ENCODE measurements at regions not wholly inside any gene's neighbourhood (a gene's known extent, or its start where the extent isn't known, plus 50 kb on each side); places are given as distances from the start of the nearest gene placed in this dataset.

DNA sequence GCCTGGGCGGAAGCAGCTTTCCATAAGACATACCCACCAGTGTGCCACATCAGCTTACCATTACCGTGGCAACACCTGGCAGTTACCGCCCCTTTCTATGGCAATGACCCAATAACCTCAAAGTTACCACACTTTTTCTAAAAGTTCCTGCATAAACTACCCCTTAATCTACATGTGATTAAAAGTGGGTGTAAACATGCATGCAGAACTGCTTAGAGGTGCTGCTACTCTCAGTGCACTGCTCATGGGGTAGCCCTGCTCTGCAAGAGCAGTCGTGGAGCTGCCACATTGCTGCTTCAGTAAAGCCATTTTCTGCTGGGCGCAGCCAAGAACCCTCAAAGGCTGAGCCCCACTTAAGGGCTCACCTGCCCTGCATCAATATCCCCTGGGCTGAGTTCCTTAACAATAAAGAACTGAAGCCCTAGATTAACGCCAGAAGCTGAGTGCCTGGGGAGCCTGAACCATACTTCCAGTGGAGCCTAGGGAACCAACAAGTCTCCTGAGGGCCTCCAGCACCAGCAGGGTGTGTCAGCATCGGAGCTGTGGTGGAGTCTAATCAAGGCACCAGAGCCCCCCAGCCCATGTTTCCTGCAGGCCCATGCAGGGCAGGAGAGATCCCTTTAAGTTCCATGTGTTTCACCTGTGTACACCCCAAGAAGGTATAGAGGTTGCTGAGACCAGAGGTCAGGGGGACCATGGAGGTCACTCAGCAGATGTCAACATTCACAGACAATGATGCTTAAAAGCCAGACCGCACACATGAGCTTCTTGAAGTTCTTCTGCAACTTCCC, 1198.1 kb downstream of the UQCRFS1 start:
- 88% methylated on average over 8 of the region's 8 CpGs for WGBS
- H3K4me3 ChIP-seq (ENCODE audit: low read length) = no peak overlapping the region

DNA sequence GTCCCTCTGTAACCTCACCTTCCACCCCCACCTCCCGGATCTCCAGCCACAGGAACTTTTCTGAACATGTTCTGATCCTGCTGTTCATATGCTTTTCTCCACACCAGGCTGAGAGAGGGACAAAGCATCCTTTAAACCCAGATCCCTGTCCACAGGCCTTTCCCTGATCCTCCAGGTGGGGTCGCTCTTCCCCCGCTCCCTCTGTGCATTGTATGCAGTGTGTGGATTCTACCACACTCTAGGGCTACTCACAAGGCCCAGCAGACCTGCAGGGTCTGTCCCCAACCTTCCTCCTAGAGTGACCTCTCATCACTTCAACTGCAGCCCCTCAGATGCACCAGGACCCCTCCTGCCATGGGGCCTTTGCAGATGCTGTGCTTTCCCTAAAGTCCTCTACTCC, 1200.6 kb downstream of the UQCRFS1 start:
- 92% methylated on average over 3 of the region's 3 CpGs for WGBS

More for the DNA sequence above, 1198.1 kb downstream of the UQCRFS1 start:
- no peaks in the 10 kb centered on the region for H3K4me1 ChIP-seq (ENCODE audit: insufficient read depth, low read length)
- H3K9me3 ChIP-seq (ENCODE audit: insufficient read depth, low read depth, low read length) = no peaks in the 10 kb centered on the region
- H3K27ac ChIP-seq (ENCODE audit: low read depth, low read length) = no peak overlapping the region
- H3K27me3 ChIP-seq (ENCODE audit: insufficient read depth, low read length) = no peaks in the 10 kb centered on the region
- H3K36me3 ChIP-seq (ENCODE audit: insufficient read depth, low read length) = no peaks in the 10 kb centered on the region
- H3K9ac ChIP-seq (ENCODE audit: low read depth, low read length) = no peak overlapping the region

GRCh38 chr19:28010656-28011055, 1202.3 kb downstream of the UQCRFS1 start:
- Histone ChIP-seq H3K4me3 (ENCODE audit: low read length) (no peak overlapping the region), H3K36me3 (ENCODE audit: insufficient read depth, low read length) (no peaks in the 10 kb centered on the region), H3K27me3 (ENCODE audit: insufficient read depth, low read length) (no peaks in the 10 kb centered on the region), H3K27ac (ENCODE audit: low read depth, low read length) (no peak overlapping the region), H3K4me1 (ENCODE audit: insufficient read depth, low read length) (no peaks in the 10 kb centered on the region), H3K9me3 (ENCODE audit: insufficient read depth, low read depth, low read length) (no peaks in the 10 kb centered on the region; the same call in 1 of the 2 replicates), H3K9ac (ENCODE audit: low read depth, low read length) (no peak overlapping the region)
- WGBS = 91% methylated on average over 3 of the region's 6 CpGs

More for the DNA sequence above, 1200.6 kb downstream of the UQCRFS1 start:
- H3K27me3 ChIP-seq (ENCODE audit: insufficient read depth, low read length) = no peaks in the 10 kb centered on the region
- H3K4me3 ChIP-seq (ENCODE audit: low read length) = no peak overlapping the region
- H3K9me3 ChIP-seq (ENCODE audit: insufficient read depth, low read depth, low read length) = no peaks in the 10 kb centered on the region; the same call in 1 of the 2 replicates
- H3K9ac ChIP-seq (ENCODE audit: low read depth, low read length) = no peak overlapping the region
- H3K27ac ChIP-seq (ENCODE audit: low read depth, low read length) = no peak overlapping the region
- no peaks in the 10 kb centered on the region for H3K36me3 ChIP-seq (ENCODE audit: insufficient read depth, low read length)
- H3K4me1 ChIP-seq (ENCODE audit: insufficient read depth, low read length) = no peaks in the 10 kb centered on the region

GRCh38 chr19:28009696-28010095, 1203.3 kb downstream of the UQCRFS1 start:
- H3K9me3 ChIP-seq (ENCODE audit: insufficient read depth, low read depth, low read length) = no peaks in the 10 kb centered on the region; the same call in 1 of the 2 replicates
- H3K36me3 ChIP-seq (ENCODE audit: insufficient read depth, low read length) = no peaks in the 10 kb centered on the region
- no peaks in the 10 kb centered on the region for H3K4me1 ChIP-seq (ENCODE audit: insufficient read depth, low read length)
- no peak overlapping the region for H3K9ac ChIP-seq (ENCODE audit: low read depth, low read length)
- H3K27ac ChIP-seq (ENCODE audit: low read depth, low read length) = no peak overlapping the region
- H3K4me3 ChIP-seq (ENCODE audit: low read length) = no peak overlapping the region
- no peaks in the 10 kb centered on the region for H3K27me3 ChIP-seq (ENCODE audit: insufficient read depth, low read length)
- WGBS = 84% methylated on average over 4 of the region's 4 CpGs

- Histone ChIP-seq H3K9me3 (ENCODE audit: insufficient read depth, low read depth, low read length) (no peaks in the 10 kb centered on the region; the same call in 1 of the 2 replicates), H3K4me3 (ENCODE audit: low read length) (no peak overlapping the region), H3K36me3 (ENCODE audit: insufficient read depth, low read length) (no peaks in the 10 kb centered on the region), H3K4me1 (ENCODE audit: insufficient read depth, low read length) (no peaks in the 10 kb centered on the region), H3K9ac (ENCODE audit: low read depth, low read length) (no peak overlapping the region), H3K27ac (ENCODE audit: low read depth, low read length) (no peak overlapping the region), H3K27me3 (ENCODE audit: insufficient read depth, low read length) (no peaks in the 10 kb centered on the region)
- 76% methylated on average over 2 of the region's 2 CpGs for WGBS
Observed at GRCh38 chr19:28008695-28009094, 1204.3 kb downstream of the UQCRFS1 start.

- Histone ChIP-seq H3K27me3 (ENCODE audit: insufficient read depth, low read length) (no peaks in the 10 kb centered on the region), H3K9me3 (ENCODE audit: insufficient read depth, low read depth, low read length) (no peaks in the 10 kb centered on the region; the same call in 1 of the 2 replicates), H3K4me1 (ENCODE audit: insufficient read depth, low read length) (no peaks in the 10 kb centered on the region), H3K9ac (ENCODE audit: low read depth, low read length) (no peak overlapping the region), H3K4me3 (ENCODE audit: low read length) (no peak overlapping the region), H3K36me3 (ENCODE audit: insufficient read depth, low read length) (no peaks in the 10 kb centered on the region), H3K27ac (ENCODE audit: low read depth, low read length) (no peak overlapping the region)
- WGBS = 100% methylated on average over 1 of the region's 1 CpG
Observed at GRCh38 chr19:28003543-28003942, 1209.4 kb downstream of the UQCRFS1 start.

- 95% methylated on average over 2 of the region's 2 CpGs for WGBS
- Histone ChIP-seq H3K4me1 (ENCODE audit: insufficient read depth, low read length) (peaks cover 3% of the 10 kb centered on the region; the same call in 1 of the 2 replicates), H3K27me3 (ENCODE audit: insufficient read depth, low read length) (no peaks in the 10 kb centered on the region), H3K9ac (ENCODE audit: low read depth, low read length) (no peak overlapping the region), H3K36me3 (ENCODE audit: insufficient read depth, low read length) (no peaks in the 10 kb centered on the region), H3K27ac (ENCODE audit: low read depth, low read length) (no peak overlapping the region), H3K9me3 (ENCODE audit: insufficient read depth, low read depth, low read length) (no peaks in the 10 kb centered on the region), H3K4me3 (ENCODE audit: low read length) (no peak overlapping the region)
Observed at GRCh38 chr19:27997069-27997468, 1215.9 kb downstream of the UQCRFS1 start.

DNA sequence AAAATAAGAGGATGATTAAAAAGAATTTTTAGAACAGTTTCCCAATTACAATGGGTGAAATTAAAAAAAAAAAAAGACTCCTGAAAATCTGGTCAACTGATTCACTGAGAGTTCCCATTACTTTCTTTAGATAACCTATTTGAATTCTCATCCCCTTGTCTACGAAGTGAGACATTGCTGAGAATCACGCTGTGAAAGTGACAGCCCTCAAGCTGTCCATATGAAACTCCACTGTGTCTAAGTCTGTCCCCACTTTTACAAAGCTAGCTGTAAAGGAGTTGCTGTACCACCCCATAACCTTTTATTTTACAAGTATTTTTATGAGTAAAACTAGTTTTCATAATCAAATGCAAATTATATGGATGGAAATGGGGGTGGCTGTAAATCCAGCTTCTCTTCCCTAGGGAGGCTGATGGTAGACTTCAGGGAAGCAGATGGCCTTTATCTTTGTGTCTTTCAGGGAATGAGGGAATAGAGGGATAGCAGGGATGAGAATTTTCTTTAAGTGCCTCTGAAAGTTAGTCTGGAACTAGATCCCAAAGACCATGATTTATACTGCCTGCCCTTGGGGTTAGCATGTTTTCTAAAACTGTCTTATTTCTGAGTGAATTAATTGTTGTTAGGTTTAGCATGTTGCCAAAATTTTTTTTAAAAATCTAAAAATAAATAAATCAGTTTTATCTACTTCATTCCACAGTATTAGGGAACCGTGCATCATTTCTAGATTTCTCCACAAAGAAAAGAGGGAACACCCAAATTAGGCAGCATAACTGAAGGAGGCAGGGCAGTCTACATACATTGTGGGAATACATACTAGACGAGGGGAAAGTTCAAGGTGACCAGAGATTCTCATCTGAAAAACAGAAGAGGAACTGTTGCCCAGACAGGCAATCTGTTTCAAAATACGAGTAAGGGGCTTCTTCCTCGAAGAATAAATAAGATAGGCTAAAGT, 1219.1 kb downstream of the UQCRFS1 start:
- Histone ChIP-seq H3K27me3 (ENCODE audit: insufficient read depth, low read length) (no peaks in the 10 kb centered on the region), H3K36me3 (ENCODE audit: insufficient read depth, low read length) (no peaks in the 10 kb centered on the region), H3K4me3 (ENCODE audit: low read length) (no peak overlapping the region), H3K27ac (ENCODE audit: low read depth, low read length) (no peak overlapping the region), H3K4me1 (ENCODE audit: insufficient read depth, low read length) (peaks cover 3% of the 10 kb centered on the region; the same call in 1 of the 2 replicates), H3K9me3 (ENCODE audit: insufficient read depth, low read depth, low read length) (no peaks in the 10 kb centered on the region), H3K9ac (ENCODE audit: low read depth, low read length) (no peak overlapping the region)
- WGBS = 90% methylated on average over 6 of the region's 6 CpGs

- Histone ChIP-seq H3K36me3 (ENCODE audit: insufficient read depth, low read length) (no peaks in the 10 kb centered on the region), H3K9me3 (ENCODE audit: insufficient read depth, low read depth, low read length) (no peaks in the 10 kb centered on the region), H3K27me3 (ENCODE audit: insufficient read depth, low read length) (no peaks in the 10 kb centered on the region), H3K4me1 (ENCODE audit: insufficient read depth, low read length) (no peaks in the 10 kb centered on the region), H3K27ac (ENCODE audit: low read depth, low read length) (no peak overlapping the region), H3K4me3 (ENCODE audit: low read length) (no peak overlapping the region), H3K9ac (ENCODE audit: low read depth, low read length) (no peak overlapping the region)
- no CpG with 5 or more reads among the region's 1 CpG for WGBS
Observed at GRCh38 chr19:27986299-27986698, 1226.7 kb downstream of the UQCRFS1 start.

- peaks cover 20% of the 10 kb centered on the region for H3K4me1 ChIP-seq (ENCODE audit: insufficient read depth, low read length)
- no peaks in the 10 kb centered on the region for H3K27me3 ChIP-seq (ENCODE audit: insufficient read depth, low read length)
- WGBS = 98% methylated on average over 5 of the region's 5 CpGs
- no peak overlapping the region for H3K9ac ChIP-seq (ENCODE audit: low read depth, low read length)
- no peaks in the 10 kb centered on the region for H3K36me3 ChIP-seq (ENCODE audit: insufficient read depth, low read length)
- no peaks in the 10 kb centered on the region for H3K9me3 ChIP-seq (ENCODE audit: insufficient read depth, low read depth, low read length)
- H3K4me3 ChIP-seq (ENCODE audit: low read length) = no peak overlapping the region
- H3K27ac ChIP-seq (ENCODE audit: low read depth, low read length) = no peak overlapping the region
Observed at GRCh38 chr19:27975419-27976005, 1237.4 kb downstream of the UQCRFS1 start.

GRCh38 chr19:27974082-27974513, 1238.9 kb downstream of the UQCRFS1 start:
- no peak overlapping the region for H3K9ac ChIP-seq (ENCODE audit: low read depth, low read length)
- peaks cover 22% of the 10 kb centered on the region for H3K4me1 ChIP-seq (ENCODE audit: insufficient read depth, low read length)
- WGBS = 19% methylated on average over 2 of the region's 2 CpGs
- H3K4me3 ChIP-seq (ENCODE audit: low read length) = no peak overlapping the region
- no peak overlapping the region for H3K27ac ChIP-seq (ENCODE audit: low read depth, low read length)
- no peaks in the 10 kb centered on the region for H3K36me3 ChIP-seq (ENCODE audit: insufficient read depth, low read length)
- H3K27me3 ChIP-seq (ENCODE audit: insufficient read depth, low read length) = no peaks in the 10 kb centered on the region
- H3K9me3 ChIP-seq (ENCODE audit: insufficient read depth, low read depth, low read length) = no peaks in the 10 kb centered on the region
